ENCODE measurements at regions not wholly inside any gene's neighbourhood (a gene's known extent, or its start where the extent isn't known, plus 50 kb on each side); places are given as distances from the start of the nearest gene placed in this dataset.
A peak's percentile ranks its signal among the peaks of the same experiment; 100 is the strongest.

- no CpG with 5 or more reads among the region's 3 CpGs for WGBS (ENCODE audit: insufficient coverage, low lambda C conversion rate)
- Histone ChIP-seq H3K4me1 (ENCODE audit: control insufficient read depth, insufficient read depth, low read length) (no peaks in the 10 kb centered on the region), H3K36me3 (ENCODE audit: control insufficient read depth, insufficient read depth, low read length) (no peaks in the 10 kb centered on the region), H3K27me3 (ENCODE audit: control insufficient read depth, insufficient read depth, low read length) (no peaks in the 10 kb centered on the region), H3K9me3 (ENCODE audit: control insufficient read depth, low read depth, low read length) (no peaks in the 10 kb centered on the region), H3K4me3 (ENCODE audit: low read length) (no peak overlapping the region), H3K27ac (ENCODE audit: low read length) (no peak overlapping the region)
- no peak for DNase-seq
Measured at GRCh38 chr5:142259758-142260157, 65.1 kb downstream of the SPRY4 start.

GRCh38 chr5:142255831-142256230 is 69.0 kb downstream of the SPRY4 start:
- no peak for DNase-seq
- Histone ChIP-seq H3K9me3 (ENCODE audit: control insufficient read depth, low read depth, low read length) (no peaks in the 10 kb centered on the region), H3K4me3 (ENCODE audit: low read length) (no peak overlapping the region), H3K4me1 (ENCODE audit: control insufficient read depth, insufficient read depth, low read length) (no peaks in the 10 kb centered on the region), H3K36me3 (ENCODE audit: control insufficient read depth, insufficient read depth, low read length) (no peaks in the 10 kb centered on the region), H3K27ac (ENCODE audit: low read length) (no peak overlapping the region), H3K27me3 (ENCODE audit: control insufficient read depth, insufficient read depth, low read length) (no peaks in the 10 kb centered on the region)
- no CpG with 5 or more reads among the region's 1 CpG for WGBS (ENCODE audit: insufficient coverage, low lambda C conversion rate)

GRCh38 chr5:142254431-142254830 is 70.4 kb downstream of the SPRY4 start:
- no peak overlapping the region for H3K27ac ChIP-seq (ENCODE audit: low read length)
- H3K9me3 ChIP-seq (ENCODE audit: control insufficient read depth, low read depth, low read length): no peaks in the 10 kb centered on the region
- no peak for DNase-seq
- no peak overlapping the region for H3K4me3 ChIP-seq (ENCODE audit: low read length)
- peaks cover 2% of the 10 kb centered on the region for H3K4me1 ChIP-seq (ENCODE audit: control insufficient read depth, insufficient read depth, low read length)
- H3K27me3 ChIP-seq (ENCODE audit: control insufficient read depth, insufficient read depth, low read length): no peaks in the 10 kb centered on the region
- no peaks in the 10 kb centered on the region for H3K36me3 ChIP-seq (ENCODE audit: control insufficient read depth, insufficient read depth, low read length)
- no CpG with 5 or more reads among the region's 3 CpGs for WGBS (ENCODE audit: insufficient coverage, low lambda C conversion rate)

GRCh38 chr5:142253938-142254337 is 70.9 kb downstream of the SPRY4 start:
- Histone ChIP-seq H3K9me3 (ENCODE audit: control insufficient read depth, low read depth, low read length) (no peaks in the 10 kb centered on the region), H3K4me3 (ENCODE audit: low read length) (no peak overlapping the region), H3K36me3 (ENCODE audit: control insufficient read depth, insufficient read depth, low read length) (no peaks in the 10 kb centered on the region), H3K27me3 (ENCODE audit: control insufficient read depth, insufficient read depth, low read length) (no peaks in the 10 kb centered on the region), H3K4me1 (ENCODE audit: control insufficient read depth, insufficient read depth, low read length) (peaks cover 2% of the 10 kb centered on the region), H3K27ac (ENCODE audit: low read length) (no peak overlapping the region)
- no CpG with 5 or more reads among the region's 10 CpGs for WGBS (ENCODE audit: insufficient coverage, low lambda C conversion rate)
- DNase-seq: no peak

- peak; percentile 35 to 67 for DNase-seq
- Histone ChIP-seq H3K4me3 (ENCODE audit: low read length) (no peak overlapping the region), H3K4me1 (ENCODE audit: control insufficient read depth, insufficient read depth, low read length) (peaks cover 2% of the 10 kb centered on the region), H3K27me3 (ENCODE audit: control insufficient read depth, insufficient read depth, low read length) (no peaks in the 10 kb centered on the region), H3K27ac (ENCODE audit: low read length) (no peak overlapping the region), H3K36me3 (ENCODE audit: control insufficient read depth, insufficient read depth, low read length) (no peaks in the 10 kb centered on the region), H3K9me3 (ENCODE audit: control insufficient read depth, low read depth, low read length) (no peaks in the 10 kb centered on the region)
Measured at GRCh38 chr5:142250119-142250518, 74.7 kb downstream of the SPRY4 start.

- no peak overlapping the region for H3K4me3 ChIP-seq (ENCODE audit: low read length)
- H3K27ac ChIP-seq (ENCODE audit: low read length): no peak overlapping the region
- WGBS (ENCODE audit: insufficient coverage, low lambda C conversion rate): no CpG with 5 or more reads among the region's 14 CpGs
- no peaks in the 10 kb centered on the region for H3K36me3 ChIP-seq (ENCODE audit: control insufficient read depth, insufficient read depth, low read length)
- H3K4me1 ChIP-seq (ENCODE audit: control insufficient read depth, insufficient read depth, low read length): peaks cover 2% of the 10 kb centered on the region
- no peaks in the 10 kb centered on the region for H3K27me3 ChIP-seq (ENCODE audit: control insufficient read depth, insufficient read depth, low read length)
- H3K9me3 ChIP-seq (ENCODE audit: control insufficient read depth, low read depth, low read length): no peaks in the 10 kb centered on the region
- DNase-seq: no peak
Measured at GRCh38 chr5:142248853-142249462, 75.9 kb downstream of the SPRY4 start.

- no peaks in the 10 kb centered on the region for H3K36me3 ChIP-seq (ENCODE audit: control insufficient read depth, insufficient read depth, low read length)
- H3K9me3 ChIP-seq (ENCODE audit: control insufficient read depth, low read depth, low read length): peaks cover 9% of the 10 kb centered on the region
- H3K27me3 ChIP-seq (ENCODE audit: control insufficient read depth, insufficient read depth, low read length): no peaks in the 10 kb centered on the region
- H3K4me3 ChIP-seq (ENCODE audit: low read length): no peak overlapping the region
- no CpG with 5 or more reads among the region's 9 CpGs for WGBS (ENCODE audit: insufficient coverage, low lambda C conversion rate)
- peak overlapping the region; percentile 30 for H3K27ac ChIP-seq (ENCODE audit: low read length)
- peaks cover 2% of the 10 kb centered on the region for H3K4me1 ChIP-seq (ENCODE audit: control insufficient read depth, insufficient read depth, low read length)
- DNase-seq: no peak
Measured at GRCh38 chr5:142246258-142246657, 78.6 kb downstream of the SPRY4 start.

- Histone ChIP-seq H3K27ac (ENCODE audit: low read length) (peak overlapping the region; percentile 30), H3K9me3 (ENCODE audit: control insufficient read depth, low read depth, low read length) (peaks cover 9% of the 10 kb centered on the region), H3K36me3 (ENCODE audit: control insufficient read depth, insufficient read depth, low read length) (no peaks in the 10 kb centered on the region), H3K27me3 (ENCODE audit: control insufficient read depth, insufficient read depth, low read length) (no peaks in the 10 kb centered on the region), H3K4me3 (ENCODE audit: low read length) (no peak overlapping the region), H3K4me1 (ENCODE audit: control insufficient read depth, insufficient read depth, low read length) (peaks cover 2% of the 10 kb centered on the region)
- DNase-seq: no peak
- WGBS (ENCODE audit: insufficient coverage, low lambda C conversion rate): no CpG with 5 or more reads among the region's 5 CpGs
Measured at GRCh38 chr5:142245786-142246185, 79.0 kb downstream of the SPRY4 start.

- H3K27ac ChIP-seq (ENCODE audit: low read length): no peak overlapping the region
- peaks cover 9% of the 10 kb centered on the region for H3K9me3 ChIP-seq (ENCODE audit: control insufficient read depth, low read depth, low read length)
- no peaks in the 10 kb centered on the region for H3K27me3 ChIP-seq (ENCODE audit: control insufficient read depth, insufficient read depth, low read length)
- no peaks in the 10 kb centered on the region for H3K4me1 ChIP-seq (ENCODE audit: control insufficient read depth, insufficient read depth, low read length)
- no peaks in the 10 kb centered on the region for H3K36me3 ChIP-seq (ENCODE audit: control insufficient read depth, insufficient read depth, low read length)
- DNase-seq: no peak
- no peak overlapping the region for H3K4me3 ChIP-seq (ENCODE audit: low read length)
- WGBS (ENCODE audit: insufficient coverage, low lambda C conversion rate): no CpG with 5 or more reads among the region's 1 CpG
Measured at GRCh38 chr5:142244440-142244839, 80.4 kb downstream of the SPRY4 start.

GRCh38 chr5:142242272-142242671 is 82.5 kb downstream of the SPRY4 start:
- Histone ChIP-seq H3K27ac (ENCODE audit: low read length) (no peak overlapping the region), H3K4me1 (ENCODE audit: control insufficient read depth, insufficient read depth, low read length) (no peaks in the 10 kb centered on the region), H3K4me3 (ENCODE audit: low read length) (no peak overlapping the region), H3K9me3 (ENCODE audit: control insufficient read depth, low read depth, low read length) (peaks cover 9% of the 10 kb centered on the region), H3K27me3 (ENCODE audit: control insufficient read depth, insufficient read depth, low read length) (no peaks in the 10 kb centered on the region), H3K36me3 (ENCODE audit: control insufficient read depth, insufficient read depth, low read length) (no peaks in the 10 kb centered on the region)
- WGBS (ENCODE audit: insufficient coverage, low lambda C conversion rate): 90% methylated on average over 2 of the region's 3 CpGs
- DNase-seq: no peak

- no peaks in the 10 kb centered on the region for H3K27me3 ChIP-seq (ENCODE audit: control insufficient read depth, insufficient read depth, low read length)
- no peak overlapping the region for H3K27ac ChIP-seq (ENCODE audit: low read length)
- H3K9me3 ChIP-seq (ENCODE audit: control insufficient read depth, low read depth, low read length): peaks cover 9% of the 10 kb centered on the region
- no CpG with 5 or more reads among the region's 4 CpGs for WGBS (ENCODE audit: insufficient coverage, low lambda C conversion rate)
- no peak for DNase-seq
- H3K4me1 ChIP-seq (ENCODE audit: control insufficient read depth, insufficient read depth, low read length): no peaks in the 10 kb centered on the region
- H3K36me3 ChIP-seq (ENCODE audit: control insufficient read depth, insufficient read depth, low read length): no peaks in the 10 kb centered on the region
- no peak overlapping the region for H3K4me3 ChIP-seq (ENCODE audit: low read length)
Measured at GRCh38 chr5:142239394-142240159, 85.2 kb downstream of the SPRY4 start.
